SU-DHL-6 (cell line): ENCODE measurements at regions not wholly inside any gene's neighbourhood (a gene's known extent, or its start where the extent isn't known, plus 50 kb on each side); places are given as distances from the start of the nearest gene placed in this dataset.

Experiments
- H2AFZ ChIP-seq: fragments of 200-600 bp; sonication (generic); 2 replicates; pipeline ENCODE4 v1.6.1; 2014; ENCODE audit warnings: low read depth, mild to moderate bottlenecking, moderate library complexity, mixed read lengths, antibody characterized with exemption, low read length; ENCODE audit not compliant: severe bottlenecking
- H3F3A ChIP-seq: fragments of 200-600 bp; shearing (Covaris generic); 2 replicates; pipeline ENCODE4 v1.6.0; 2016; ENCODE audit warnings: antibody characterized with exemption, mild to moderate bottlenecking; ENCODE audit not compliant: insufficient read depth
- H3K27ac ChIP-seq: fragments of 200-600 bp; sonication (generic); 2 replicates; pipeline ENCODE4 v1.5.1; 2016; ENCODE audit warnings: low read depth, mild to moderate bottlenecking, low read length, moderate library complexity, mixed read lengths
- H3K27me3 ChIP-seq: fragments of 200-600 bp; sonication (generic), shearing (Covaris generic); 2 replicates; pipeline ENCODE4 v1.6.0; 2014; ENCODE audit warnings: mild to moderate bottlenecking, low read length
- H3K36me3 ChIP-seq: fragments of 200-600 bp; sonication (generic); 2 replicates; pipeline ENCODE4 v1.6.1; 2014; ENCODE audit warnings: mild to moderate bottlenecking, low read length, mixed read lengths
- H3K4me2 ChIP-seq: fragments of 300-600, 200-600 bp; shearing (Covaris generic), sonication (generic); 2 replicates; pipeline ENCODE4 v1.6.0; 2014; ENCODE audit warnings: low read length, low read depth, mild to moderate bottlenecking; ENCODE audit not compliant: poor library complexity, severe bottlenecking
- H3K4me3 ChIP-seq: fragments of 200-600 bp; sonication (generic); 2 replicates; pipeline ENCODE4 v1.5.1; 2014; ENCODE audit warnings: antibody characterized with exemption, low read length, mild to moderate bottlenecking, mixed read lengths; ENCODE audit not compliant: insufficient read depth, poor library complexity, severe bottlenecking
- H3K79me2 ChIP-seq: fragments of 200-600 bp; sonication (generic); 2 replicates; pipeline ENCODE4 v1.6.1; 2014; ENCODE audit warnings: mild to moderate bottlenecking, low read length, moderate library complexity; ENCODE audit not compliant: insufficient read depth
- H3K9ac ChIP-seq: fragments of 200-600 bp; sonication (generic); 2 replicates; pipeline ENCODE4 v1.7.0; 2014; ENCODE audit warnings: mild to moderate bottlenecking, low read length
- H3K9me2 ChIP-seq: fragments of 200-600 bp; sonication (generic); replicated peaks from 2 replicates; pipeline ENCODE4 v1.6.1; 2014; ENCODE audit warnings: low read length; ENCODE audit not compliant: insufficient read depth
- H3K9me3 ChIP-seq: fragments of 200-600 bp; sonication (generic); 2 replicates; pipeline ENCODE4 v1.6.1; 2014; ENCODE audit warnings: low read length, mixed read lengths; ENCODE audit not compliant: insufficient read depth
- H4K20me1 ChIP-seq: fragments of 200-600 bp; sonication (generic); 2 replicates; pipeline ENCODE4 v1.6.1; 2014; ENCODE audit warnings: low read depth, mild to moderate bottlenecking, antibody characterized with exemption, low read length, moderate library complexity, mixed read lengths
- EZH2phosphoT487 ChIP-seq: fragments of 200-600 bp; sonication (generic), shearing (Covaris generic); conservative IDR thresholded peaks from 2 replicates; pipeline ENCODE4 v1.6.1; 2018; ENCODE audit warnings: mild to moderate bottlenecking, antibody characterized with exemption, low read length, moderate library complexity, mixed read lengths
- TF ChIP-seq, protein P1 (sequence below): fragments of 200-600 bp; sonication (generic); IDR thresholded peaks from one replicate; pipeline ENCODE4 v1.5.1; 2017; ENCODE audit warnings: antibody characterized with exemption, mild to moderate bottlenecking, low read length, moderate library complexity; ENCODE audit not compliant: insufficient read depth, poor library complexity, severe bottlenecking

DNA sequence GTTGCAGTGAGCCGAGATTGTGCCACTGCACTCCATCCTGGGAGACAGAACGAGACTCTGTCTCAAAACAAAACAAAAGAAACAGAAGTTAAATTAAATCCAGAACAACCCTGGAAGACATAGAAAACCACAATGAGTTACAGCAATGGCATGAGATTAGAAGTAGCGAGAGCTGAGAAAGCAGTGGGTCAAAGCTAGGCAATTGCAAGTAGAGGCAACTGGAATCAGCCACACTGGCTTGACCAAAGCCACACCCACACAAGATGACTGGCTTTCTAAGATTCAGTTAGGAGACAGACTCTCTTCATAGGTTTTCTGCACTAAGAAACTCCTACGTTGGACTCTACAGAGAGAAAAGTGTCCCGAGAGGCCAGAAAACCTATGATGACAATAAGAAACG lies 443.0 kb downstream of the GPM6A start:
- Histone ChIP-seq H3K9ac (no peak overlapping the region), H3K27ac (no peak overlapping the region), H2AFZ (peak overlapping the region; percentile 9), H3K9me3 (no peaks in the 10 kb centered on the region), H4K20me1 (peaks cover 4% of the 10 kb centered on the region; the same call in 1 of the 2 replicates), H3K4me3 (no peak overlapping the region), H3K79me2 (no peaks in the 10 kb centered on the region), H3K36me3 (no peaks in the 10 kb centered on the region), H3K27me3 (no peaks in the 10 kb centered on the region), H3K4me2 (no peak overlapping the region), H3K9me2 (no peaks in the 10 kb centered on the region), H3F3A (no peaks in the 10 kb centered on the region)
- TF ChIP-seq, protein P1, sequence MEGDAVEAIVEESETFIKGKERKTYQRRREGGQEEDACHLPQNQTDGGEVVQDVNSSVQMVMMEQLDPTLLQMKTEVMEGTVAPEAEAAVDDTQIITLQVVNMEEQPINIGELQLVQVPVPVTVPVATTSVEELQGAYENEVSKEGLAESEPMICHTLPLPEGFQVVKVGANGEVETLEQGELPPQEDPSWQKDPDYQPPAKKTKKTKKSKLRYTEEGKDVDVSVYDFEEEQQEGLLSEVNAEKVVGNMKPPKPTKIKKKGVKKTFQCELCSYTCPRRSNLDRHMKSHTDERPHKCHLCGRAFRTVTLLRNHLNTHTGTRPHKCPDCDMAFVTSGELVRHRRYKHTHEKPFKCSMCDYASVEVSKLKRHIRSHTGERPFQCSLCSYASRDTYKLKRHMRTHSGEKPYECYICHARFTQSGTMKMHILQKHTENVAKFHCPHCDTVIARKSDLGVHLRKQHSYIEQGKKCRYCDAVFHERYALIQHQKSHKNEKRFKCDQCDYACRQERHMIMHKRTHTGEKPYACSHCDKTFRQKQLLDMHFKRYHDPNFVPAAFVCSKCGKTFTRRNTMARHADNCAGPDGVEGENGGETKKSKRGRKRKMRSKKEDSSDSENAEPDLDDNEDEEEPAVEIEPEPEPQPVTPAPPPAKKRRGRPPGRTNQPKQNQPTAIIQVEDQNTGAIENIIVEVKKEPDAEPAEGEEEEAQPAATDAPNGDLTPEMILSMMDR = no peak
- TF ChIP-seq EZH2phosphoT487 = no peak

DNA sequence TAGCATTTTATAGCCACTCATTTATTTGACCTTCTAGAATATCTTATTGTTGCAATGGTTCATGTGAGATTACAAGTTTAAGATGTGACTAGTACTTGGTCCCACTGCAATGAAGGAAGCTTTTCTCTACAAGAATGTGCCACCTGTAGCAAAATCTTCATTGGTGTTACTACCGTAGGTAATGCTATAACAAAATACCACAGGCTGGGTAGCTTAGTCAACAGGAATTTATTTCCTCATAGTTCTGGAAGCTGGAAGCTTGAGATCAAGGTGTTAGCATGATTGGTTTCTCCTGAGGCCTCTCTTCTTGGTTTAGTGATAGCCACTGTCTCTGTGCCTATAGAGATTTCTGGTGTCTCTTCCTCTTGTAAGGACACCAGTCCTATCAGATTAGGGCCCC lies 441.0 kb downstream of the GPM6A start:
- Histone ChIP-seq H3K4me3 (no peak overlapping the region), H3K9ac (no peak overlapping the region), H3K4me2 (no peak overlapping the region), H3K79me2 (no peaks in the 10 kb centered on the region), H3K36me3 (no peaks in the 10 kb centered on the region), H3F3A (no peaks in the 10 kb centered on the region), H3K27me3 (no peaks in the 10 kb centered on the region), H3K9me2 (no peaks in the 10 kb centered on the region), H4K20me1 (peaks cover 4% of the 10 kb centered on the region; the same call in 1 of the 2 replicates), H2AFZ (no peak overlapping the region), H3K9me3 (no peaks in the 10 kb centered on the region), H3K27ac (no peak overlapping the region)
- TF ChIP-seq, protein P1 = no peak

DNA sequence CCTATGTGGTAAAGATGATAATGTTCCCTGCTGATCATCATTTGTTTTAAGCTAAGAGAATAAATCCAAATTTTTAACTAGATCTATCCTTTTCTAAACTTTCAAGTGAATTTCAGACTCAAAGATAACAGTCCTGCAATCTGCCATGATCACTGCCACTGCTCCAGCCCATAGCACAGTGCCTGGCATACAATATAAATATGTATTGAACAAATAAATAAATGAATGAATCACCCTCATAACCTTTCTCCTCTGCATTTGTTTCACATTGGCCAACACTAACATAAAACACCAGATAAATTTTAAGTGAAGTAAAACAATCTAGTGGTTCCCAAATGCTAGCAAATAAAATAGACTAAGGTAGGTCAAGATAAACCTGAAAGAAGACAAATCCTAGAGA lies 439.0 kb downstream of the GPM6A start:
- TF ChIP-seq, protein P1 = no peak
- TF ChIP-seq EZH2phosphoT487 = no peak
- Histone ChIP-seq H3K27ac (no peak overlapping the region), H3K9me3 (no peaks in the 10 kb centered on the region), H3K79me2 (no peaks in the 10 kb centered on the region), H4K20me1 (no peaks in the 10 kb centered on the region), H3K9me2 (no peaks in the 10 kb centered on the region), H3K27me3 (no peaks in the 10 kb centered on the region), H3K36me3 (no peaks in the 10 kb centered on the region), H3K4me2 (no peak overlapping the region), H3K4me3 (no peak overlapping the region), H3F3A (no peaks in the 10 kb centered on the region), H2AFZ (no peak overlapping the region), H3K9ac (no peak overlapping the region)

DNA sequence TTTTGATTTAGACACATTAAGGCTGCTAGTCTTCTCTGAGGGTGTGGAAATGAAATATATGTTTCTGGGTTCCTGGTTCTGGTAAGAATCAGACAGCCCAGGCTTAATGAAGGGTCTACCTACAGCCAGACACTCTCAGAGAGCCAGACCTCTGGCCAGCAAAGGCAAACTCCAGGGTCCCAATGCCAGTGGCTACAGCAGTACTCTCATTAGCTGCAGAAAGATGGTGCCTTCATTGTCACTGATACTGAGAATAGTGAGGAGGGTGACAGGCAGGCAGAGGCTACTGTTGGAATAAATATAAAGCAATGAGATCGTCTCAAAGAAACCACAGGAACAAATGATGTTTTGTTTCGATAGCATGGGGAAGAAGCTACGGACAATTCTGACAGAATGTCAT lies 437.6 kb downstream of the GPM6A start:
- TF ChIP-seq, protein P1 = no peak
- no peak for TF ChIP-seq EZH2phosphoT487
- H3K27ac ChIP-seq = no peak overlapping the region
- H3K36me3 ChIP-seq = no peaks in the 10 kb centered on the region
- no peaks in the 10 kb centered on the region for H3K27me3 ChIP-seq
- no peaks in the 10 kb centered on the region for H3K9me3 ChIP-seq
- H3K9ac ChIP-seq = no peak overlapping the region
- no peak overlapping the region for H3K4me3 ChIP-seq
- H3K4me2 ChIP-seq = no peak overlapping the region
- H3F3A ChIP-seq = no peaks in the 10 kb centered on the region
- no peaks in the 10 kb centered on the region for H3K9me2 ChIP-seq
- H2AFZ ChIP-seq = no peak overlapping the region
- H4K20me1 ChIP-seq = no peaks in the 10 kb centered on the region
- no peaks in the 10 kb centered on the region for H3K79me2 ChIP-seq
